Suprapubic skin (tissue), 4 donors: ENCODE measurements at regions not wholly inside any gene's neighbourhood (a gene's known extent, or its start where the extent isn't known, plus 50 kb on each side); places are given as distances from the start of the nearest gene placed in this dataset.

Experiments
- DNase-seq, 2 donors: peaks; one replicate each; pipeline ENCODE4 v3.0.0-alpha.2; 2019; ENCODE audit warnings: low spot score in 2 of 2
- H3K27ac ChIP-seq: fragments of 200-600 bp; sonication (generic); one replicate; pipeline ENCODE4 v1.5.1; 2019
- H3K27me3 ChIP-seq: fragments of 200-600 bp; sonication (generic); one replicate; pipeline ENCODE4 v1.5.1; 2019
- H3K36me3 ChIP-seq: fragments of 200-600 bp; sonication (generic); one replicate; pipeline ENCODE4 v1.5.1; 2019
- H3K4me1 ChIP-seq: fragments of 200-600 bp; sonication (generic); one replicate; pipeline ENCODE4 v1.5.1; 2019
- H3K4me3 ChIP-seq: fragments of 200-600 bp; sonication (generic); one replicate; pipeline ENCODE4 v1.5.1; 2019; ENCODE audit warnings: mild to moderate bottlenecking
- H3K9me3 ChIP-seq: fragments of 200-600 bp; sonication (generic); one replicate; pipeline ENCODE4 v1.5.1; 2019
- CTCF ChIP-seq, 2 donors: fragments of 200-600 bp in 1 of 2; fragments of 450-650 bp in 1 of 2; sonication (generic) in 1 of 2; IDR thresholded peaks; one replicate each; pipeline ENCODE4 v1.5.1; 2016 to 2019; ENCODE audit warnings: antibody characterized with exemption in 2 of 2, mild to moderate bottlenecking in 1 of 2, moderate library complexity in 1 of 2
- EP300 ChIP-seq: sonication (generic); formaldehyde crosslinking; IDR thresholded peaks from one replicate; pipeline ENCODE4 v1.6.1; 2017; ENCODE audit warnings: antibody characterized with exemption
- POLR2A ChIP-seq, 2 donors: fragments of 450-650 bp; IDR thresholded peaks; one replicate each; pipeline ENCODE4 v1.6.1; 2017; ENCODE audit warnings: antibody characterized with exemption in 2 of 2, mild to moderate bottlenecking in 2 of 2, moderate library complexity in 2 of 2
- POLR2AphosphoS5 ChIP-seq, 3 donors: sonication (generic); formaldehyde crosslinking; IDR thresholded peaks; one replicate each; pipeline ENCODE4 v1.6.1; 2017; ENCODE audit warnings: antibody characterized with exemption in 3 of 3
- WGBS: methylation state at CpG from one replicate; pipeline ENCODE4 v1.1.5; 2018; 5-methylcytosine and 5-hydroxymethylcytosine counted together

- Histone ChIP-seq H3K9me3 (no peaks in the 10 kb centered on the region), H3K4me1 (peaks cover 4% of the 10 kb centered on the region), H3K4me3 (no peak overlapping the region), H3K27ac (no peak overlapping the region), H3K27me3 (no peaks in the 10 kb centered on the region), H3K36me3 (no peaks in the 10 kb centered on the region)
- no peak for DNase-seq
- no peak for TF ChIP-seq POLR2A (IDR thresholded peaks at IDR 0.05)
- no peak for TF ChIP-seq EP300
- TF ChIP-seq CTCF (IDR thresholded peaks at IDR 0.05): no peak
- no peak for TF ChIP-seq POLR2AphosphoS5 (IDR thresholded peaks at IDR 0.05)
These were observed 1096.4 kb downstream of the TBC1D22A start for GRCh38 chr22:47858773-47859306.

GRCh38 chr22:47854680-47855079 lies 1092.2 kb downstream of the TBC1D22A start:
- Histone ChIP-seq H3K9me3 (no peaks in the 10 kb centered on the region), H3K4me1 (peaks cover 21% of the 10 kb centered on the region), H3K36me3 (no peaks in the 10 kb centered on the region), H3K27me3 (no peaks in the 10 kb centered on the region), H3K4me3 (no peak overlapping the region), H3K27ac (no peak overlapping the region)
- WGBS: 84% methylated on average over 4 of the region's 4 CpGs
- no peak for DNase-seq
- TF ChIP-seq POLR2A (IDR thresholded peaks at IDR 0.05) (no peak), POLR2AphosphoS5 (IDR thresholded peaks at IDR 0.05) (no peak), EP300 (no peak), CTCF (IDR thresholded peaks at IDR 0.05) (no peak)

- Histone ChIP-seq H3K27me3 (no peaks in the 10 kb centered on the region), H3K4me1 (peaks cover 21% of the 10 kb centered on the region), H3K9me3 (no peaks in the 10 kb centered on the region), H3K27ac (no peak overlapping the region), H3K4me3 (no peak overlapping the region), H3K36me3 (no peaks in the 10 kb centered on the region)
- TF ChIP-seq POLR2AphosphoS5 (IDR thresholded peaks at IDR 0.05): no peak
- no peak for TF ChIP-seq CTCF (IDR thresholded peaks at IDR 0.05)
- TF ChIP-seq POLR2A (IDR thresholded peaks at IDR 0.05): no peak
- TF ChIP-seq EP300: no peak
- 90% methylated on average over 5 of the region's 5 CpGs for WGBS
- DNase-seq: no peak
These were observed 1091.8 kb downstream of the TBC1D22A start for GRCh38 chr22:47854251-47854650.

GRCh38 chr22:47853750-47854149 lies 1091.3 kb downstream of the TBC1D22A start:
- H3K9me3 ChIP-seq: no peaks in the 10 kb centered on the region
- H3K27ac ChIP-seq: no peak overlapping the region
- WGBS: 83% methylated on average over 3 of the region's 3 CpGs
- no peak for DNase-seq
- TF ChIP-seq POLR2A (IDR thresholded peaks at IDR 0.05): no peak
- no peak overlapping the region for H3K4me3 ChIP-seq
- no peaks in the 10 kb centered on the region for H3K27me3 ChIP-seq
- peaks cover 25% of the 10 kb centered on the region for H3K4me1 ChIP-seq
- no peaks in the 10 kb centered on the region for H3K36me3 ChIP-seq

GRCh38 chr22:47851586-47851985 lies 1089.1 kb downstream of the TBC1D22A start:
- Histone ChIP-seq H3K27ac (peak overlapping the region; percentile 73), H3K9me3 (no peaks in the 10 kb centered on the region), H3K27me3 (no peaks in the 10 kb centered on the region), H3K4me3 (no peak overlapping the region), H3K36me3 (no peaks in the 10 kb centered on the region), H3K4me1 (peaks cover 29% of the 10 kb centered on the region)
- DNase-seq: no peak
- TF ChIP-seq EP300: no peak
- no peak for TF ChIP-seq POLR2AphosphoS5 (IDR thresholded peaks at IDR 0.05)
- WGBS: 69% methylated on average over 3 of the region's 3 CpGs

- no peak overlapping the region for H3K4me3 ChIP-seq
- H3K9me3 ChIP-seq: no peaks in the 10 kb centered on the region
- peaks cover 29% of the 10 kb centered on the region for H3K4me1 ChIP-seq
- no peak for DNase-seq
- H3K36me3 ChIP-seq: no peaks in the 10 kb centered on the region
- no peak for TF ChIP-seq POLR2AphosphoS5 (IDR thresholded peaks at IDR 0.05)
- no peak for TF ChIP-seq CTCF (IDR thresholded peaks at IDR 0.05)
- TF ChIP-seq POLR2A (IDR thresholded peaks at IDR 0.05): no peak
- TF ChIP-seq EP300: no peak
- 75% methylated on average over 2 of the region's 2 CpGs for WGBS
- H3K27me3 ChIP-seq: peaks cover 2% of the 10 kb centered on the region
- H3K27ac ChIP-seq: peak overlapping the region; percentile 73
These were observed 1088.2 kb downstream of the TBC1D22A start for GRCh38 chr22:47850644-47851151.
